Activated T-cell treated with anti-CD3 and anti-CD28 coated beads, Interleukin-2, amount 50 U/mL, for 72 hours (primary cell): ENCODE measurements at regions not wholly inside any gene's neighbourhood (a gene's known extent, or its start where the extent isn't known, plus 50 kb on each side); places are given as distances from the start of the nearest gene placed in this dataset.

ENCODE experiments used
- ATAC-seq, 2 donors: fragments of 150-1000 bp; cut with Tn5 transposase; replicated peaks in 1 of 2; 2 replicates each; pipeline ENCODE4 v1.10.0; 2021; ENCODE audit warnings: moderate library complexity in 2 of 2, mild to moderate bottlenecking in 1 of 2
- DNase-seq, 2 donors: peaks; one replicate each; pipeline ENCODE4 v3.0.0; 2021 to 2022; ENCODE audit warnings: mixed read lengths in 1 of 2
- H3K27ac Mint-ChIP-seq: one replicate; pipeline ENCODE4 v1.8.0; 2022; ENCODE audit warnings: mild to moderate bottlenecking, moderate library complexity, mixed read lengths
- H3K27me3 Mint-ChIP-seq: one replicate; pipeline ENCODE4 v1.8.0; 2022; ENCODE audit warnings: low read depth, mixed read lengths
- H3K36me3 Mint-ChIP-seq, 2 donors: one replicate each; pipeline ENCODE4 v1.8.0; 2022; ENCODE audit warnings: mixed read lengths in 2 of 2, mild to moderate bottlenecking in 1 of 2; ENCODE audit not compliant: insufficient read depth in 2 of 2
- H3K4me1 Mint-ChIP-seq: one replicate; pipeline ENCODE4 v1.8.0; 2022; ENCODE audit warnings: low read depth, mixed read lengths
- H3K4me3 Mint-ChIP-seq, 2 donors: one replicate each; pipeline ENCODE4 v1.8.0; 2022; ENCODE audit warnings: mild to moderate bottlenecking in 2 of 2, mixed read lengths in 2 of 2, moderate library complexity in 2 of 2
- H3K9me3 Mint-ChIP-seq, 2 donors: one replicate each; pipeline ENCODE4 v1.8.0; 2022; ENCODE audit warnings: mixed read lengths in 2 of 2

DNA sequence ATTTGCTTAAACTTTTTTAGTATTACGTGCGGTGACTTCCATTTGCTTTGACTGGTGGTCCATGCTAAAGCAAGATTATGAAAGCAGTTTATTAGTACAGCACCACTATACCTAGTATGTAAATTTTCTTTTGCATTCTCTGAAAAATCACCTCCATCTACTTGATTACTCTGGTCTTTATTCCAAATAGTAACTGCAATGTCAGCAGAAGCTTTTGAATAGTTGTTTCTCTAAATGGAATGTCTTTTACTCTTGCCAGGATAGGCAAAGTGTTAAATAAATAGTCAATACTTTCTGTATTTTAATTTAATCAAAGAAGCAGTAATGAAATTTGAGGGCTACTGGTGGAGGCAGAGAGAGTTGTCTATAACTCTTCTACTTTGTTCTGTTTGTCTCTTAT, 167.2 kb upstream of the SLC4A4 start:
- ATAC-seq (no peak), DNase-seq (no peak)
- Mint-ChIP-seq H3K27me3 (no peaks in the 10 kb centered on the region), H3K4me1 (no peaks in the 10 kb centered on the region), H3K36me3 (no peaks in the 10 kb centered on the region), H3K4me3 (no peak overlapping the region), H3K27ac (no peak overlapping the region), H3K9me3 (peaks cover 0 to 2% of the 10 kb centered on the region in 2 donors)

GRCh38 chr4:71181332-71181731, 157.5 kb upstream of the SLC4A4 start:
- DNase-seq (no peak), ATAC-seq (no peak)
- Mint-ChIP-seq H3K4me3 (no peak overlapping the region), H3K36me3 (peaks cover 0 to 3% of the 10 kb centered on the region in 2 donors), H3K9me3 (peaks cover 0 to under 1% of the 10 kb centered on the region in 2 donors), H3K27ac (no peak overlapping the region), H3K27me3 (peaks cover 20% of the 10 kb centered on the region), H3K4me1 (peaks cover 12% of the 10 kb centered on the region)

GRCh38 chr4:71184195-71184781, 154.5 kb upstream of the SLC4A4 start:
- peaks cover 0 to 4% of the 10 kb centered on the region in 2 donors for H3K36me3 Mint-ChIP-seq

GRCh38 chr4:71185037-71185436, 153.8 kb upstream of the SLC4A4 start:
- DNase-seq (no peak), ATAC-seq (no peak)
- Mint-ChIP-seq H3K27me3 (peaks cover 37% of the 10 kb centered on the region), H3K36me3 (peaks cover 0 to 4% of the 10 kb centered on the region in 2 donors), H3K4me3 (no peak overlapping the region), H3K9me3 (no peaks in the 10 kb centered on the region), H3K4me1 (peaks cover 27% of the 10 kb centered on the region), H3K27ac (no peak overlapping the region)

More at GRCh38 chr4:71184195-71184781, 154.5 kb upstream of the SLC4A4 start:
- Mint-ChIP-seq H3K4me1 (peaks cover 27% of the 10 kb centered on the region), H3K27me3 (peaks cover 37% of the 10 kb centered on the region), H3K9me3 (no peaks in the 10 kb centered on the region), H3K27ac (no peak overlapping the region), H3K4me3 (peak overlapping the region in 1 of 2 donors; percentile 46)
- peak; percentile 34 to 43 for DNase-seq
- no peak for ATAC-seq

DNA sequence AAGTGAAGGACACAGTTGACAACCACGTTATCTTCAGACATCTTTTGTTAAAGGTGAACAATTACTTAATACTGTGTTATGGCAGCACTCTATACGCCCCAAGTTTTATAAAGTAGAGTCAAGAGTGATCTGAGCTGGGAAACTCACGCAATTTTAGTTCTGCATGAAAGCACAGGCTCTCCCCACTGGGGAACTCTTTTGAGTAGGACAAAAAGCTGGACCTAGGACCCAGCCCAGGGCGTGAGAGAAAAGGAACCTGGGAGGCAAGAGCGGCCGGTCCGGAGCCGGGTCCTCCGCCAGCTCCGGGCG, 152.6 kb upstream of the SLC4A4 start:
- Mint-ChIP-seq H3K4me3 (peak overlapping the region; percentile 88 to 93), H3K27me3 (peaks cover 46% of the 10 kb centered on the region)

DNA sequence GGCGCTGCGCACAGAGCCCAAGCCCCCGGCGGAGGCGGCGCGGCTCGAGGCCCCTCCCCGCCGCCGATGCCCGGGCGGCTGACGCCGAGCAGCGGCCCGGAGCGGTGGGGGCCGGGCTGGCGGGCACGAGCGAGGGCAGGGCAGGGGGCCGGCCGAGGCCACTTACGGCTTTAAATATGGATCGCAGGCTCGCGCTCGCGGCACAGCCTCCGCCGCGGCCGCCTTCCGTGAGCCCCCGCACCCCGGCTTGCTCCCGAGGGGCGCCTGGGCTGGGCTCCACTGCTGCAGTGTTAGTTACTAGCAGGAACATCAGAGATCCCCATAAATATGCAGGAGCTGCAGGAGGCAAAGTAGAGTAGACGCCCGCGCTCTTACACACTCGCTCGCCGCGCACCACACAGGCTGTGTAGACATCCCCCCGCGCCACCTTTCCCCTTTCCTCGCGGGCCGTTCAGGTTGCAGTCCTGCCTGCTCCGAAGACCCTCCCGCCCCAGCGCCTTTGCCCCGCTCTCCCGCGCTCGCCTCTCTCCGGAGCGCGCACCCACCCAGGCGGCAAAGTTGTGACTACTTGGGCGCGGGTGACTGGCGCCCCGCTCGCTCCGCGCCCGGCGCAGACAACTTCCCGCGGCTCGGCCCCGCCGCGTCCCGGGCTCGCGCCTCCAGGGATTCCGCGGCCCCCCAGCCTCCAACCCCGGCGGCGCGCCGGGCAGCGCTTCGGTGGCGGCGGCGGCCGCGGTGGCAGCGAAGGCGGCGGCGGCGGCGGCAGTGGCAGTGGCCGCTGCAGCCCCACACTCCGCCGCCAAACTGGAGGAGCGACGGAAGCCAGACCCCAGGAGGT, 152.0 kb upstream of the SLC4A4 start:
- DNase-seq (peak; percentile 38 to 44), ATAC-seq (peak; percentile 80 to 84)
- Mint-ChIP-seq H3K9me3 (no peaks in the 10 kb centered on the region), H3K27ac (no peak overlapping the region), H3K27me3 (peaks cover 49% of the 10 kb centered on the region), H3K4me3 (peak overlapping the region; percentile 88 to 93), H3K36me3 (peaks cover 0 to 4% of the 10 kb centered on the region in 2 donors), H3K4me1 (peaks cover 27% of the 10 kb centered on the region)

More for the DNA sequence above, 152.6 kb upstream of the SLC4A4 start:
- H3K4me1 Mint-ChIP-seq, result peaks cover 27% of the 10 kb centered on the region
- DNase-seq, result no peak
- no peaks in the 10 kb centered on the region for H3K9me3 Mint-ChIP-seq
- H3K27ac Mint-ChIP-seq, result peak overlapping the region; percentile 57
- peaks cover 0 to 4% of the 10 kb centered on the region in 2 donors for H3K36me3 Mint-ChIP-seq
- no peak for ATAC-seq

GRCh38 chr4:71187404-71188155, 151.2 kb upstream of the SLC4A4 start:
- ATAC-seq, result peak; percentile 18 to 24
- Mint-ChIP-seq H3K9me3 (no peaks in the 10 kb centered on the region), H3K36me3 (peaks cover 0 to 4% of the 10 kb centered on the region in 2 donors), H3K27me3 (peaks cover 52% of the 10 kb centered on the region), H3K4me1 (peaks cover 27% of the 10 kb centered on the region), H3K27ac (no peak overlapping the region), H3K4me3 (peak overlapping the region; percentile 79 to 82)
- DNase-seq, result peak; percentile 21 to 24

GRCh38 chr4:71188156-71188640, 150.6 kb upstream of the SLC4A4 start:
- Mint-ChIP-seq H3K4me1 (peaks cover 27% of the 10 kb centered on the region), H3K27ac (peak overlapping the region; percentile 92), H3K9me3 (no peaks in the 10 kb centered on the region), H3K27me3 (peaks cover 56% of the 10 kb centered on the region), H3K36me3 (peaks cover 0 to 4% of the 10 kb centered on the region in 2 donors), H3K4me3 (peak overlapping the region; percentile 79 to 82)
- DNase-seq (no peak), ATAC-seq (no peak)

GRCh38 chr4:71188951-71189350, 149.9 kb upstream of the SLC4A4 start:
- Mint-ChIP-seq H3K27ac (peak overlapping the region; percentile 92), H3K4me3 (peak overlapping the region; percentile 79 to 82), H3K9me3 (no peaks in the 10 kb centered on the region), H3K27me3 (peaks cover 56% of the 10 kb centered on the region), H3K4me1 (peaks cover 26% of the 10 kb centered on the region), H3K36me3 (peaks cover 0 to 4% of the 10 kb centered on the region in 2 donors)
- no peak for DNase-seq
- ATAC-seq, result no peak

- no peak overlapping the region for H3K27ac Mint-ChIP-seq
- H3K4me1 Mint-ChIP-seq, result peaks cover 21% of the 10 kb centered on the region
- H3K27me3 Mint-ChIP-seq, result peaks cover 53% of the 10 kb centered on the region
- ATAC-seq (no peak), DNase-seq (no peak)
- H3K4me3 Mint-ChIP-seq, result no peak overlapping the region
- peaks cover 0 to 4% of the 10 kb centered on the region in 2 donors for H3K36me3 Mint-ChIP-seq
- no peaks in the 10 kb centered on the region for H3K9me3 Mint-ChIP-seq
Measured at GRCh38 chr4:71189471-71189870, 149.3 kb upstream of the SLC4A4 start.

GRCh38 chr4:71194454-71194853, 144.4 kb upstream of the SLC4A4 start:
- no peak for DNase-seq
- Mint-ChIP-seq H3K27ac (no peak overlapping the region), H3K4me3 (no peak overlapping the region), H3K9me3 (no peaks in the 10 kb centered on the region), H3K4me1 (peaks cover 5% of the 10 kb centered on the region), H3K27me3 (peaks cover 28% of the 10 kb centered on the region), H3K36me3 (no peaks in the 10 kb centered on the region)
- ATAC-seq, result no peak

- H3K36me3 Mint-ChIP-seq, result no peaks in the 10 kb centered on the region
- no peak overlapping the region for H3K4me3 Mint-ChIP-seq
- no peak for DNase-seq
- no peaks in the 10 kb centered on the region for H3K9me3 Mint-ChIP-seq
- H3K4me1 Mint-ChIP-seq, result peaks cover 5% of the 10 kb centered on the region
- no peak for ATAC-seq
- H3K27ac Mint-ChIP-seq, result no peak overlapping the region
- peaks cover 22% of the 10 kb centered on the region for H3K27me3 Mint-ChIP-seq
Measured at GRCh38 chr4:71195924-71196323, 142.9 kb upstream of the SLC4A4 start.

GRCh38 chr4:71198958-71199357, 139.9 kb upstream of the SLC4A4 start:
- Mint-ChIP-seq H3K27me3 (peaks cover 9% of the 10 kb centered on the region), H3K27ac (no peak overlapping the region), H3K36me3 (no peaks in the 10 kb centered on the region), H3K4me3 (no peak overlapping the region), H3K9me3 (no peaks in the 10 kb centered on the region), H3K4me1 (peaks cover 5% of the 10 kb centered on the region)
- DNase-seq, result no peak
- ATAC-seq, result peak; percentile 44 to 67
